IPS-15b (cell line): ENCODE measurements at regions not wholly inside any gene's neighbourhood (a gene's known extent, or its start where the extent isn't known, plus 50 kb on each side); places are given as distances from the start of the nearest gene placed in this dataset.
"Not testable (repeated sequence)": the region's sequence is repeated elsewhere in the genome, so short reads cannot be mapped to it uniquely, and the experiment has no call there.

ENCODE experiments used
- H3K27me3 ChIP-seq: one replicate; pipeline ENCODE4 v1.6.1; 2013; ENCODE audit warnings: low read length; ENCODE audit not compliant: control insufficient read depth, insufficient read depth
- H3K36me3 ChIP-seq: one replicate; pipeline ENCODE4 v1.6.1; 2013; ENCODE audit warnings: low read length; ENCODE audit not compliant: control insufficient read depth, insufficient read depth
- H3K4me1 ChIP-seq: one replicate; pipeline ENCODE4 v1.6.1; 2013; ENCODE audit warnings: mild to moderate bottlenecking, low read length; ENCODE audit not compliant: control insufficient read depth, insufficient read depth
- H3K4me3 ChIP-seq: one replicate; pipeline ENCODE4 v1.5.1; 2013; ENCODE audit warnings: low read depth, low read length
- H3K9ac ChIP-seq: one replicate; pipeline ENCODE4 v1.6.1; 2013; ENCODE audit warnings: low read depth, mild to moderate bottlenecking, low read length
- H3K9me3 ChIP-seq: one replicate; pipeline ENCODE4 v1.6.1; 2013; ENCODE audit warnings: mild to moderate bottlenecking, low read length; ENCODE audit not compliant: control insufficient read depth, insufficient read depth

DNA sequence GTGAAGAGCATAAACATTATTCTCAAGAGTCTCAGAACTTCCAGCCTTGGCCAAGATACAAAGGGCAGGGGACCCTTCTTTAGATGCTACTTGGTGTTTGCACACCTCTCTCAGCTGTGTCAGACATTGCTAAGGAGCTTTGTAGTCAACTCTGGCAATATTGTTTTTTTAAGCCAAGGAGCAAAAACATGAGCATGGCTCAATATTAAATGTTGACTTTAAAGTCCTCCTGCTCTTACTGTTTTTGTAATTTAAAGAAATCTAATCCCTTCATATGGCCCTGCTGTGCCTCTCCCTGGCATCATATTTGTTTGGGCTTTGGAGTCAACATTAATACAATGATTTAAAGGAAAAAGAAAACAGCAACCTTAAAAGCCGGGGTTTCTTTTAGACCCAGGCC, 67.9 kb upstream of the TMEM170B start:
- Histone ChIP-seq H3K4me1 (no peaks in the 10 kb centered on the region), H3K36me3 (no peaks in the 10 kb centered on the region), H3K4me3 (no peak overlapping the region), H3K9ac (no peak overlapping the region), H3K9me3 (no peaks in the 10 kb centered on the region), H3K27me3 (no peaks in the 10 kb centered on the region)

DNA sequence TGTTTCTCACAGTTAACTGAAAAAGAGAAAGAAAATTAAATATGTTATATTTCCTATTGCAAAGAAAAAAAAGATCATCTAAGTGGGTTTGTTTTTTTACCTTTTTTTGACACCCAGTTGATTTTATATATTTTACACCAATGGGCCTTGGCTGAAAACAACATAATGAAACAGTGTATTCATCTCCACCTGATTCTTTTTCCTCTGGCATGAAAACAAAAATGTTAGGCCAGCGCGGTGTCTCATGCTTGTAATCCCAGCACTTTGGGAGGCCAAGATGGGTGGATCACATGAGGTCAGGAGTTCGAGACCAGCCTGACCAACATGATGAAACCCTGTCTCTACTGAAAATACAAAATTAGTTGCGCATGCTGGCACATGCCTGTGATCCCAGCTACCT, 69.3 kb upstream of the TMEM170B start:
- H3K27me3 ChIP-seq, H3K9me3 ChIP-seq, H3K4me3 ChIP-seq, H3K4me1 ChIP-seq, H3K36me3 ChIP-seq, H3K9ac ChIP-seq: not testable (repeated sequence)

DNA sequence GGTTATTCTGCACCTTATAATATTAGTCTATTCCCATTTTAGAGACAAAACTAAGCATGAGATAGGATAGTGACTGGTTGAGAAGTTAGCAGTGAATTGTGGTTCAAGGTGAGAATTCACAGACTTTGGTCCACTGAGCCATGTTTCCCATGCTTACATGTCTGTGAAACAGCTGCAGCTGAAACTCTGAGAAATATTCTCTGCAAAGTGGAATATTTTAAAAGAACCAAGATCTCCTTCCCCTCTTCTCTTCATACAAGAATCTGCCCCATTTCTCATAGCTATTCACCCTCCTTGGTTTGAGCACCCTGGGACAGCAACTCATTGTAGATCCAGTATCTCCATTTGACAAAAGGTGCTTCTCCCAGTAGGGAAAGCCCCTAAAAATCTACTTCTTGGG, 70.2 kb upstream of the TMEM170B start:
- no peaks in the 10 kb centered on the region for H3K4me1 ChIP-seq
- no peak overlapping the region for H3K4me3 ChIP-seq
- no peaks in the 10 kb centered on the region for H3K9me3 ChIP-seq
- H3K36me3 ChIP-seq = no peaks in the 10 kb centered on the region
- H3K9ac ChIP-seq = no peak overlapping the region
- H3K27me3 ChIP-seq = no peaks in the 10 kb centered on the region

DNA sequence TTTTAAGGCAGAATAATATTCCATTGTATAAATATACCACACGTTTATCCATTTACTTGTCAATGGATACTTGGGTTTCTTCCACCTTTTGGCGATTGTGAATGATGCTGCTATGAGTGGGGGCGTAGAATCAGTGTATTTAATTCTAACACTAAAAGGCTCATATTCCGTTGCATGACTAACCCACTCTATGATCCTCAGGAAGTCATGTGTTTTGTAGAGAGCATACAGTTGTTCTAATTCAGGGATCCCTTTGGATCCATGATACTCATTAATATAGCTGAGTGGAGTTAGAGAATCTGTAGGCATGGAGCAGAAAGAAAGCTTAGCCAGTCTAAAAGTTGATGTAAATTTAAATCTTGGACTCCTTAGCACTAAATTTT, 74.2 kb upstream of the TMEM170B start:
- no peaks in the 10 kb centered on the region for H3K27me3 ChIP-seq
- no peaks in the 10 kb centered on the region for H3K4me1 ChIP-seq
- no peaks in the 10 kb centered on the region for H3K36me3 ChIP-seq
- no peaks in the 10 kb centered on the region for H3K9me3 ChIP-seq
- H3K9ac ChIP-seq = no peak overlapping the region
- H3K4me3 ChIP-seq = no peak overlapping the region

DNA sequence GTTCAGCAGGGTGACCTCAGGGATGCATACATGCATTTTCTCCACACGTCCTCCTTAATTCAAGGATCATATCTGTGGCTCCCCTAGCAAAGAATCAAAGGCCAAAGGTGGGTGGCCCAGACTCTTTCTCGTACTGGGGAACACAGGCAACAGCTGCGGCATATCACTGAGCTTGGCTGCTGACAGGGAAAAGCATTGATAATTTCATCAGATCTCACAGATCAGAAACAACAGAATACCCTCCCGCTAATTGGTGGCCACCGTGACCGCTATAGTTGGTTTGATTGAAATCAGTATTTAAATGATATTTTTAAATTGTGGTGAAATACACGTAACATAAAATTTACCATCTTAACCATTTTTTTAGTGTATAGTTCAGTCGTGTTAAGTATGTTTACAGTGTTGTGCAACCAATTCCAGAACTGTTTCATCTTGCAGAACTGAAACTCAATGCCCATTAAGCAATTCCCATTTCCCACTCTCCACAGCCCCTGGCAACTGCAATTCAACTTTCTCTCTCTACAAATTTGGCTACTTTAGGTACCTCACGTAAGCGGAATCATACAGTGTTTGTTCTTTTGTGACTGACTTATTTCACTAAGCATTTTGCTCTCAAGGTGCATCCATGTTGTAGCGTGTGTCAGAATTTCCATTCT, 74.7 kb upstream of the TMEM170B start:
- H3K4me3 ChIP-seq = no peak overlapping the region
- H3K9me3 ChIP-seq = no peaks in the 10 kb centered on the region
- no peaks in the 10 kb centered on the region for H3K27me3 ChIP-seq
- no peak overlapping the region for H3K9ac ChIP-seq
- no peaks in the 10 kb centered on the region for H3K4me1 ChIP-seq
- no peaks in the 10 kb centered on the region for H3K36me3 ChIP-seq

DNA sequence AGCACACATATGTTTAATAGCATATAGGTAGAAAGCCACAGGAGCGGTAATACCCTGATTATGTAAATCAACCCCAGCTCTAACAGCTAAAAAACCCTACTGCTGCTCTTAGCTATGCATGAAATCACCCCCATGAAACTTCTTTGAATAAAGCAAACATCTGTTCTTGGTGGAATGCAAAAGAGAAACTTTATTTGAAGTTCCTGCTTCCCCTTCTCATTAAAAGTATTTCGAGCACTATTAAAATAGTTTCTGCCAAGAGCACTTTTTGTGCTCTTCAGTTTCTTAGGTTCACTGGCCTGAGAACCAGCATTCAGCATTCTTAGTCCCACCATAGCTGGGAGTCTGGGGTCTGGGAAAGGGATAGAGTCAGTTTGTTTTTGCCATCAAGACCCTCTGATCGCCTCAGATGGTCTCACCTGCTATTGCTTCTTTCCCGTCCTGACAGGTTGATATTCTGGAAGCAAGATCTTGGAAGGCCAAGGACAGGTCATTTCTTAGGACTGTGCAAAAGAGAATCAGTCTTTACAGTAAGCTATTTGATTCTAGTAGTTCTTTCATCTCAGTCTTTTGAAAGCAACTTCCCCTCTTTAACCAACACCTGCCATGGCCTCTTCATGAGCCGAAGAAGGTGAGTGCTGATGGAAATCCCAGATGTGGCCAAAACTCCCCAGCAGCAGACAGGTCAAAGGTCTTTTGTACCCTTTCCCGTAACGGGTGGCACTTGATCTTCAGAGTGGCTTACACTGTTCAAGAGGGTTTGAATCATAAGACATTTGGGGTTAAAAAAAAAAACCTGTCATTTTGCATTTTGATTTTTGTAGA, 76.5 kb upstream of the TMEM170B start:
- H3K27me3 ChIP-seq = no peaks in the 10 kb centered on the region
- no peaks in the 10 kb centered on the region for H3K36me3 ChIP-seq
- no peak overlapping the region for H3K4me3 ChIP-seq
- no peak overlapping the region for H3K9ac ChIP-seq
- H3K9me3 ChIP-seq = no peaks in the 10 kb centered on the region
- H3K4me1 ChIP-seq = no peaks in the 10 kb centered on the region

DNA sequence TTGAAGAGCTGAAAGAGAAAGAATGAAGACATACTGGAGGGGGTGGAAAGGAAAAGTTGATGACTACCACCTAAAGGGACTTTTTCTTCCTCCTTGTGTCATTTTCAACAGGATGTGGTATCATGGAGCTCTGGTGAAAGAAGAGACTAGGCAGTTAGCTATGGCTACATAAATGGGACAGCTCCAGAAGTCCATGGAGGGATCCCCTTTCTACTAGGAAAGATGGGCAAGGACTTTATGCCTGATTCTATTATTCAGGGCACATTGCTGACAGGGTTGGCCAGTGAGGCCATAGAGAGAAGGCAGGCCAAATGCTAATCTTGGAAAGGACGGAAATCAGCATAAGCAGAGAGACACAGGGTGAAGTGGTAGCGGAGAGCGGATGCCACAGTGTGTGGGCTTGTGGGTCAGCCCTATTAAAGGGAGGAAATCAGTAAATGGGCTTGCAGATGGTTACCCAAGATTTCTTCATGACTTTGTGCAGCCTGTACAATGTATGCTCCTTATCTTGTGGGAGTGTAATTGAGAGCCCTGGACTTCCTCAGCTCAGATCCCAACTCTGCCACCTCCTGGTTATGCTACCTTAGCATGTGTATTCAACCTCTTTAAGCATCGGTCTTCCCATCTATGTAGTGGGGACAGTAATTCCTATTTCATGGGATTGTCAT, 77.4 kb upstream of the TMEM170B start:
- H3K4me1 ChIP-seq = no peaks in the 10 kb centered on the region
- no peak overlapping the region for H3K4me3 ChIP-seq

DNA sequence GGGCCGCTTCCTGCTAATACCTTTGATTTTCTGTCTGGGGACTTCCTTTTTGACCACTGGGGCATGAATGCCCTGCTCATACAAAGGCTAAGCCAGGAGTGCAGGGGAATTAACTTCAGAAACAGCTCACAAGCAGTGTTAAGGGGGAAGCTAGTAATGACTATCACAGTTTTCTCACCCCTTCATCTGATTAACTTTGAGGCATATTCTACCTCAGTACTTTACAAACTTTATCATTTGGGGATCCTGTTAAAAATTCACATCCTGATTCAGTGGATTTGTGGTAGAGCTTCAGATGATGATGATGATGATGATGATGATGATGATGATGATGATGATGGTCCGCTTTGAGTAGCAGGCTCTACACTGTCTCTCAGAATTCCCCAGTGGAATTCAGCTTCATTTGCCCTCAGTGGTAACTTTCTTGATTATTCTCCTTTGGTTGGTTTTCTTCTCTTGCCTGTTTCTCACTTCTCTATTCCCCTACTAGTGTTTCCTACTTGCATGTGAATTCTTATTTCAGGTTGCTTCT, 78.4 kb upstream of the TMEM170B start:
- Histone ChIP-seq H3K9ac (no peak overlapping the region), H3K36me3 (no peaks in the 10 kb centered on the region), H3K4me1 (no peaks in the 10 kb centered on the region), H3K4me3 (no peak overlapping the region), H3K27me3 (no peaks in the 10 kb centered on the region), H3K9me3 (no peaks in the 10 kb centered on the region)

More for the DNA sequence above, 77.4 kb upstream of the TMEM170B start:
- Histone ChIP-seq H3K9ac (no peak overlapping the region), H3K9me3 (no peaks in the 10 kb centered on the region), H3K27me3 (no peaks in the 10 kb centered on the region), H3K36me3 (no peaks in the 10 kb centered on the region)

DNA sequence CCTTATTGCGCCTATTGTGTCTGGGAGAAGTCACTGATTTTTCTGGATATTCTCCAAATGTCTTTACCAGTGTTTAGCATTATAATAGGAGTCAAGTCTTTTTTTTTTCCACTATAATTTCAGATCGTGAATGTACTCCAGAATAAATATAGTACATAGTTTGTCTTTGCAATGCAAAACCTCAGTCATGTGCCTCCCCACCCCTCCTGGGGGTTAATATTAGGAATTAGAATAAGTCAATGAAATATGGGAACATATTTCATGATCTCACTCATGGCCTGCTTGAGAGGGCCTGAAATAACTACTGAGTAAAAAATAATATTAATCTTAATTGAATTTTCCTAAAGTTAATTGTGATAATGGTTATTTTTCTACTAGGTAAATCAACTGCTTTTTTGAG, 79.0 kb upstream of the TMEM170B start:
- Histone ChIP-seq H3K36me3 (no peaks in the 10 kb centered on the region), H3K9me3 (no peaks in the 10 kb centered on the region), H3K4me1 (no peaks in the 10 kb centered on the region), H3K27me3 (no peaks in the 10 kb centered on the region), H3K4me3 (no peak overlapping the region), H3K9ac (no peak overlapping the region)

DNA sequence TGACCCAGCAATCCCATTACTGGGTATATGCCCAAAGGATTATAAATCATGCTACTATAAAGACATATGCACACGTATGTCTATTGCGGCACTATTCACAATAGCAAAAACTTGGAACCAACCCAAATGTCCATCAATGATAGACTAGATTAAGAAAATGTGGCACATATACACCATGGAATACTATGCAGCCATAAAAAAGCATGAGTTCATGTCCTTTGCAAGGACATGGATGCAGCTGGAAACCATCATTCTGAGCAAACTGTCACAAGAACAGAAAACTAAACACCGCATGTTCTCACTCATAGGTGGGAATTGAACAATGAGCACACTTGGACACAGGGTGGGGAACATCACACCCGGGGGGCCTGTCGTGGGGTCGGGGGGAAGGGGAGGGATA, 80.1 kb upstream of the TMEM170B start:
- not testable (repeated sequence) for H3K4me1 ChIP-seq, H3K4me3 ChIP-seq, H3K9me3 ChIP-seq, H3K9ac ChIP-seq, H3K27me3 ChIP-seq, H3K36me3 ChIP-seq

DNA sequence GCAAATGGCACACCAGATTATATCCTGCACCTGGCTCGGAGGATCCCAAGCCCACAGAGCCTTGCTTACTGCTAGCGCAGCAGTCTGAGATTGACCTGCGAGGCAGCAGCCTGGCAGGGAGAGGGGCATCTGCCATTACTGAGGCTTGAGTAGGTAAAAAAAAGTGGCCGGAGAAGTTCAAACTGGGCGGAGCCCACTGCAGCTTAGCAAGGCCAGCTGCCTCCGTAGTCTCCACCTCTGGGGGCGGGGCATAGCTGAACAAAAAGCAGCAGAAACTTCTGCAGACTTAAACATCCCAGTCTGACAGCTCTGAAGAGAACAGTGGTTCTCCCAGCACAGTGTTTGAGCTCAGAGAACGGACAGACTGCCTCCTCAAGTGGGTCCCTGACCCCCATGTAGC, 85.4 kb upstream of the TMEM170B start:
- not testable (repeated sequence) for H3K27me3 ChIP-seq, H3K9ac ChIP-seq, H3K4me3 ChIP-seq, H3K36me3 ChIP-seq, H3K9me3 ChIP-seq, H3K4me1 ChIP-seq

DNA sequence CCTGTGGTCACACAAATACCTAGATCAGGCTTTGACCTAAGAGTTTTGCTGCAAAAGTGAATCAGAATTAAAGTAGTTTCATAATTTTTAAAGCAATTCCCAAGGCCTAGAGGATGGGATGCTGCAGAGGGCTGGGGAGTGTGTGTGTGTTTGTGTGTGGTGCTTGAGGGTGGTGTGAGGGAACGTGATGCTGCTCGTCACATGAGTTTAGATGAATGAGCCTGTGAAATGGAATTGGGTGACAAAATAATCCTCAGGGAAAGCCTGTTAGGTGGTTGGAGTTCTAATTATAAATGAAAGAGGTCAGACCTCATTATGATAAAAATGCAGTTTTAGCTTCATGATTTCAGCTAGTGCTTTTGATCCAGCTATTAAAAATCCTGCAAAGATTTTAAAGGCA, 87.5 kb upstream of the TMEM170B start:
- H3K36me3 ChIP-seq = no peaks in the 10 kb centered on the region
- no peak overlapping the region for H3K9ac ChIP-seq
- H3K4me1 ChIP-seq = no peaks in the 10 kb centered on the region
- H3K4me3 ChIP-seq = no peak overlapping the region
- H3K27me3 ChIP-seq = no peaks in the 10 kb centered on the region
- no peaks in the 10 kb centered on the region for H3K9me3 ChIP-seq
